Trophoblast cell (in vitro differentiated cells and primary cell): ENCODE measurements at regions not wholly inside any gene's neighbourhood (a gene's known extent, or its start where the extent isn't known, plus 50 kb on each side); places are given as distances from the start of the nearest gene placed in this dataset.

Source experiments
- DNase-seq, 2 donors: peaks; one replicate each; pipeline ENCODE4 v3.0.0-alpha.2; 2016
- H2AFZ ChIP-seq: 2 replicates; pipeline ENCODE4 v1.6.1; 2013; ENCODE audit warnings: low read length, moderate library complexity, mild to moderate bottlenecking; ENCODE audit not compliant: insufficient read depth, poor library complexity
- H2AK5ac ChIP-seq: 2 replicates; pipeline ENCODE4 v1.6.1; 2013; ENCODE audit warnings: mild to moderate bottlenecking, low read length
- H2BK120ac ChIP-seq: 2 replicates; pipeline ENCODE4 v1.6.1; 2013; ENCODE audit warnings: low read length, mild to moderate bottlenecking, moderate library complexity; ENCODE audit not compliant: insufficient read depth, poor library complexity
- H2BK12ac ChIP-seq: 2 replicates; pipeline ENCODE4 v1.6.1; 2013; ENCODE audit warnings: mild to moderate bottlenecking, low read length, moderate library complexity
- H2BK5ac ChIP-seq: 2 replicates; pipeline ENCODE4 v1.6.1; 2013; ENCODE audit warnings: low read length, low read depth, moderate library complexity, mild to moderate bottlenecking; ENCODE audit not compliant: poor library complexity
- H3K14ac ChIP-seq: 2 replicates; pipeline ENCODE4 v1.6.1; 2013; ENCODE audit warnings: mild to moderate bottlenecking, low read length
- H3K18ac ChIP-seq: 2 replicates; pipeline ENCODE4 v1.6.1; 2013; ENCODE audit warnings: mild to moderate bottlenecking, low read length
- H3K23ac ChIP-seq: 2 replicates; pipeline ENCODE4 v1.6.1; 2013; ENCODE audit warnings: low read length
- H3K27ac ChIP-seq: 2 replicates; pipeline ENCODE4 v1.5.1; 2013; ENCODE audit warnings: low read depth, mild to moderate bottlenecking, inconsistent platforms, low read length, moderate library complexity
- H3K27me3 ChIP-seq: 2 replicates; pipeline ENCODE4 v1.6.1; 2013; ENCODE audit warnings: inconsistent platforms, mild to moderate bottlenecking, low read length, moderate library complexity; ENCODE audit not compliant: insufficient read depth
- H3K36me3 ChIP-seq, 2 experiments: 1 replicate in 1 of 2; 2 replicates in 1 of 2; pipeline ENCODE4 v1.6.1; 2013; ENCODE audit warnings: low read length in 2 of 2, mild to moderate bottlenecking in 2 of 2, moderate library complexity in 1 of 2; ENCODE audit not compliant: insufficient read depth in 2 of 2, control insufficient read depth in 1 of 2
- H3K4ac ChIP-seq: 2 replicates; pipeline ENCODE4 v1.6.1; 2013; ENCODE audit warnings: low read depth, mild to moderate bottlenecking, low read length, moderate library complexity
- H3K4me1 ChIP-seq, 2 experiments: 1 replicate in 1 of 2; 2 replicates in 1 of 2; pipeline ENCODE4 v1.6.1; 2013; ENCODE audit warnings: low read length in 2 of 2, mild to moderate bottlenecking in 2 of 2, moderate library complexity in 1 of 2; ENCODE audit not compliant: insufficient read depth in 2 of 2, control insufficient read depth in 1 of 2
- H3K4me2 ChIP-seq: 2 replicates; pipeline ENCODE4 v1.6.1; 2013; ENCODE audit warnings: inconsistent platforms, mild to moderate bottlenecking, low read length, moderate library complexity
- H3K4me3 ChIP-seq: 2 replicates; pipeline ENCODE4 v1.5.1; 2013; ENCODE audit warnings: mild to moderate bottlenecking, low read depth, low read length, inconsistent platforms
- H3K79me1 ChIP-seq: one replicate; pipeline ENCODE4 v1.6.1; 2013; ENCODE audit warnings: low read length
- H3K79me2 ChIP-seq: 2 replicates; pipeline ENCODE4 v1.6.1; 2013; ENCODE audit warnings: low read length, mild to moderate bottlenecking; ENCODE audit not compliant: control insufficient read depth, insufficient read depth, poor library complexity
- H3K9ac ChIP-seq: 2 replicates; pipeline ENCODE4 v1.6.1; 2013; ENCODE audit warnings: mild to moderate bottlenecking, low read length
- H3K9me3 ChIP-seq: 2 replicates; pipeline ENCODE4 v1.6.1; 2013; ENCODE audit warnings: low read depth, mild to moderate bottlenecking, control low read depth, inconsistent platforms, low read length; ENCODE audit not compliant: insufficient read depth
- H4K12ac ChIP-seq: 2 replicates; pipeline ENCODE4 v1.6.1; 2013; ENCODE audit warnings: low read depth, mild to moderate bottlenecking, low read length, moderate library complexity
- H4K8ac ChIP-seq: 2 replicates; pipeline ENCODE4 v1.6.1; 2013; ENCODE audit warnings: low read depth, mild to moderate bottlenecking, low read length, moderate library complexity
- H4K91ac ChIP-seq: one replicate; pipeline ENCODE4 v1.6.1; 2013; ENCODE audit warnings: low read depth, mild to moderate bottlenecking, low read length, moderate library complexity
- WGBS: extraction: QIAGEN DNeasy Blood & Tissue Kit; methylation state at CpG from one replicate; pipeline ENCODE4 v1.1.7; 2013; ENCODE audit warnings: missing lambda C conversion rate; ENCODE audit not compliant: insufficient read length, insufficient coverage; ENCODE audit errors: extremely low coverage; 5-methylcytosine and 5-hydroxymethylcytosine counted together

GRCh38 chr4:27364509-27364908, 503.9 kb downstream of the STIM2 start:
- H4K12ac ChIP-seq: no peak overlapping the region
- H3K79me2 ChIP-seq: no peaks in the 10 kb centered on the region
- no peak overlapping the region for H3K4me2 ChIP-seq
- H2BK12ac ChIP-seq: no peak overlapping the region
- H3K27ac ChIP-seq: no peak overlapping the region
- H3K23ac ChIP-seq: no peak overlapping the region
- H2AFZ ChIP-seq: no peak overlapping the region
- H3K4me3 ChIP-seq: no peak overlapping the region
- no peak overlapping the region for H3K18ac ChIP-seq
- H4K91ac ChIP-seq: no peak overlapping the region
- no peaks in the 10 kb centered on the region for H3K36me3 ChIP-seq
- H3K4me1 ChIP-seq: no peaks in the 10 kb centered on the region
- no peak overlapping the region for H4K8ac ChIP-seq
- no peak overlapping the region for H3K14ac ChIP-seq
- DNase-seq: no peak
- no peak overlapping the region for H3K9ac ChIP-seq
- no peaks in the 10 kb centered on the region for H3K9me3 ChIP-seq
- H2BK5ac ChIP-seq: no peak overlapping the region
- WGBS: no CpG with 5 or more reads among the region's 6 CpGs
- H3K4ac ChIP-seq: no peak overlapping the region
- H3K27me3 ChIP-seq: no peaks in the 10 kb centered on the region
- no peaks in the 10 kb centered on the region for H3K79me1 ChIP-seq
- no peak overlapping the region for H2AK5ac ChIP-seq
- no peak overlapping the region for H2BK120ac ChIP-seq

DNA sequence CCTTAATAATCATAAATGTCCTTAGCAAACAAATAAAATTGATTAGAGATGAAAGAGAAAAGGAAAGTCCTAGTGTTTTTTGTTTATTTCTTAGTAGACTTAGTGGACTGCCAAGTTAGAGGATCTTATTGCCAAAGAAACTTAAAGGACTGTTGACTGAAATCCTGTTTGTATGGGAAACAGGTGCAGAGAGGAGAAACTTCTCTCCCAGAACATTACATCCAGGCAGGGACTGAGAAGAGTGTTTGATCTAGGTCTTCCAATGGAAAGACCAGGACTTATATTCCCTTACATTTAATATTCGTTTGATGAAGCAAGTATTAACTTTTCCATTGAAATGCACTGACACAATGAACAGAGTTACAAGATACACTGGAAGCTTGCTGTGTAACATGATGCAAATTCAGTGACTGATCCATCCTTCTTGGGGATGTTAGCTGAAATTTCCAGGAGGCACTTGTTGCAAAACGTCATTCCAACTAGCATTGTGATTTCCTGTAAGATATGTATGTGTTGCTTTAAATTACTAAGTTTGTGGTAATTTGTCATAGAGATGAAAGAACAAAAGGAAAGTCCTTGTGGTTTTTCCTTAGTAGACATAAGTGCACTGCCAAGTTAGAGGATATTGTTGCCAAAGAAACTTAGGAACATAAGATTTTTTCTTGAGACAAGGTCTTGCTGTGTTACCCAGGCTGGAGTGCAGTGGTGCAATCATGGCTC, 505.6 kb downstream of the STIM2 start:
- no peaks in the 10 kb centered on the region for H3K79me2 ChIP-seq
- no peak overlapping the region for H2BK5ac ChIP-seq
- H4K91ac ChIP-seq: no peak overlapping the region
- H3K4ac ChIP-seq: no peak overlapping the region
- H2AFZ ChIP-seq: no peak overlapping the region
- no peak overlapping the region for H2BK12ac ChIP-seq
- no peak overlapping the region for H3K23ac ChIP-seq
- no peak overlapping the region for H3K4me3 ChIP-seq
- H3K14ac ChIP-seq: no peak overlapping the region
- H3K4me2 ChIP-seq: no peak overlapping the region
- no peaks in the 10 kb centered on the region for H3K27me3 ChIP-seq
- no CpG with 5 or more reads among the region's 2 CpGs for WGBS
- H4K12ac ChIP-seq: no peak overlapping the region
- H3K9ac ChIP-seq: no peak overlapping the region
- H3K9me3 ChIP-seq: no peaks in the 10 kb centered on the region
- no peak overlapping the region for H2AK5ac ChIP-seq
- H3K79me1 ChIP-seq: no peaks in the 10 kb centered on the region
- no peak overlapping the region for H4K8ac ChIP-seq
- H3K18ac ChIP-seq: no peak overlapping the region
- DNase-seq: no peak
- H3K4me1 ChIP-seq: no peaks in the 10 kb centered on the region
- no peak overlapping the region for H3K27ac ChIP-seq
- H2BK120ac ChIP-seq: no peak overlapping the region
- H3K36me3 ChIP-seq: no peaks in the 10 kb centered on the region

GRCh38 chr4:27368781-27369180, 508.1 kb downstream of the STIM2 start:
- H2AK5ac ChIP-seq: no peak overlapping the region
- H3K4me1 ChIP-seq: no peaks in the 10 kb centered on the region
- no CpG with 5 or more reads among the region's 1 CpG for WGBS

GRCh38 chr4:27381815-27382214, 521.2 kb downstream of the STIM2 start:
- Histone ChIP-seq H3K18ac (no peak overlapping the region), H2AK5ac (no peak overlapping the region), H4K8ac (no peak overlapping the region), H2AFZ (no peak overlapping the region), H4K91ac (no peak overlapping the region), H3K23ac (no peak overlapping the region), H4K12ac (no peak overlapping the region), H3K9ac (no peak overlapping the region), H3K4me3 (no peak overlapping the region), H3K27ac (no peak overlapping the region), H2BK12ac (no peak overlapping the region), H3K9me3 (no peaks in the 10 kb centered on the region), H3K79me2 (no peaks in the 10 kb centered on the region), H3K4me1 (no peaks in the 10 kb centered on the region), H3K79me1 (no peaks in the 10 kb centered on the region), H3K27me3 (no peaks in the 10 kb centered on the region), H2BK5ac (no peak overlapping the region), H3K36me3 (no peaks in the 10 kb centered on the region), H3K4me2 (no peak overlapping the region), H3K14ac (no peak overlapping the region), H2BK120ac (no peak overlapping the region), H3K4ac (no peak overlapping the region)
- no peak for DNase-seq
- WGBS: no CpG with 5 or more reads among the region's 4 CpGs

More at GRCh38 chr4:27368781-27369180, 508.1 kb downstream of the STIM2 start:
- Histone ChIP-seq H3K14ac (no peak overlapping the region), H3K36me3 (no peaks in the 10 kb centered on the region), H4K91ac (no peak overlapping the region), H3K79me1 (no peaks in the 10 kb centered on the region), H3K79me2 (no peaks in the 10 kb centered on the region), H3K4me3 (no peak overlapping the region), H2BK120ac (no peak overlapping the region), H3K18ac (no peak overlapping the region), H2BK12ac (no peak overlapping the region), H4K12ac (no peak overlapping the region), H3K27ac (no peak overlapping the region), H3K4me2 (no peak overlapping the region), H2BK5ac (no peak overlapping the region), H2AFZ (no peak overlapping the region), H3K9me3 (no peaks in the 10 kb centered on the region), H3K9ac (no peak overlapping the region), H3K27me3 (no peaks in the 10 kb centered on the region), H3K4ac (no peak overlapping the region), H4K8ac (no peak overlapping the region), H3K23ac (no peak overlapping the region)
- no peak for DNase-seq
